ENCODE measurements at regions not wholly inside any gene's neighbourhood (a gene's known extent, or its start where the extent isn't known, plus 50 kb on each side); places are given as distances from the start of the nearest gene placed in this dataset.
"Not testable (repeated sequence)": the region's sequence is repeated elsewhere in the genome, so short reads cannot be mapped to it uniquely, and the experiment has no call there.

GRCh38 chr1:198849093-198849492 lies 210.3 kb downstream of the PTPRC start:
- intact Hi-C loops (cut with DNase I; ENCODE audit: low total_unique reads) = no loop called here

GRCh38 chr1:198850196-198850595 lies 211.4 kb downstream of the PTPRC start:
- intact Hi-C loops (cut with DNase I; ENCODE audit: low total_unique reads) = no loop called here
- no peak for DNase-seq
- no peaks in the 10 kb centered on the region for H3K4me1 ChIP-seq
- H3K27me3 ChIP-seq = no peaks in the 10 kb centered on the region
- no peak overlapping the region for H3K27ac ChIP-seq
- no peaks in the 10 kb centered on the region for H3K36me3 ChIP-seq
- no peak overlapping the region for H3K4me3 ChIP-seq
- H3K9me3 ChIP-seq = no peaks in the 10 kb centered on the region
- TF ChIP-seq CTCF (IDR thresholded peaks at IDR 0.05) = no peak

More at GRCh38 chr1:198849093-198849492, 210.3 kb downstream of the PTPRC start:
- Histone ChIP-seq H3K27ac (no peak overlapping the region), H3K4me1 (no peaks in the 10 kb centered on the region), H3K4me3 (no peak overlapping the region), H3K9me3 (no peaks in the 10 kb centered on the region), H3K27me3 (no peaks in the 10 kb centered on the region), H3K36me3 (no peaks in the 10 kb centered on the region)
- no peak for DNase-seq
- no peak for TF ChIP-seq CTCF (IDR thresholded peaks at IDR 0.05)

GRCh38 chr1:198850966-198851365 lies 212.1 kb downstream of the PTPRC start:
- H3K36me3 ChIP-seq; H3K27ac ChIP-seq; intact Hi-C loops (cut with DNase I; ENCODE audit: low total_unique reads); H3K4me1 ChIP-seq; H3K4me3 ChIP-seq; DNase-seq; H3K27me3 ChIP-seq; H3K9me3 ChIP-seq: not testable (repeated sequence)

GRCh38 chr1:198856601-198857000 lies 217.8 kb downstream of the PTPRC start:
- no peaks in the 10 kb centered on the region for H3K27me3 ChIP-seq
- H3K9me3 ChIP-seq = no peaks in the 10 kb centered on the region
- no peak for TF ChIP-seq CTCF (IDR thresholded peaks at IDR 0.05)
- no peaks in the 10 kb centered on the region for H3K36me3 ChIP-seq
- H3K27ac ChIP-seq = no peak overlapping the region
- no peak for DNase-seq
- H3K4me1 ChIP-seq = no peaks in the 10 kb centered on the region
- H3K4me3 ChIP-seq = no peak overlapping the region
- intact Hi-C loops (cut with DNase I; ENCODE audit: low total_unique reads) = no loop called here

GRCh38 chr1:198858033-198858432 lies 219.2 kb downstream of the PTPRC start:
- no peak overlapping the region for H3K27ac ChIP-seq
- no peaks in the 10 kb centered on the region for H3K36me3 ChIP-seq
- no peaks in the 10 kb centered on the region for H3K4me1 ChIP-seq
- TF ChIP-seq CTCF (IDR thresholded peaks at IDR 0.05) = no peak
- intact Hi-C loops (cut with DNase I; ENCODE audit: low total_unique reads) = no loop called here
- no peaks in the 10 kb centered on the region for H3K27me3 ChIP-seq
- DNase-seq = no peak
- no peaks in the 10 kb centered on the region for H3K9me3 ChIP-seq
- H3K4me3 ChIP-seq = no peak overlapping the region

- H3K4me3 ChIP-seq = no peak overlapping the region
- no peak for TF ChIP-seq CTCF (IDR thresholded peaks at IDR 0.05)
- H3K36me3 ChIP-seq = no peaks in the 10 kb centered on the region
- no peak overlapping the region for H3K27ac ChIP-seq
- no peaks in the 10 kb centered on the region for H3K27me3 ChIP-seq
- no peak for DNase-seq
- intact Hi-C loops (cut with DNase I; ENCODE audit: low total_unique reads) = no loop called here
- H3K9me3 ChIP-seq = no peaks in the 10 kb centered on the region
- H3K4me1 ChIP-seq = no peaks in the 10 kb centered on the region
Measured at GRCh38 chr1:198860371-198860770, 221.5 kb downstream of the PTPRC start.

Data from tibial artery (tissue), 4 donors.